ENCODE measurements at regions not wholly inside any gene's neighbourhood (a gene's known extent, or its start where the extent isn't known, plus 50 kb on each side); places are given as distances from the start of the nearest gene placed in this dataset.

DNA sequence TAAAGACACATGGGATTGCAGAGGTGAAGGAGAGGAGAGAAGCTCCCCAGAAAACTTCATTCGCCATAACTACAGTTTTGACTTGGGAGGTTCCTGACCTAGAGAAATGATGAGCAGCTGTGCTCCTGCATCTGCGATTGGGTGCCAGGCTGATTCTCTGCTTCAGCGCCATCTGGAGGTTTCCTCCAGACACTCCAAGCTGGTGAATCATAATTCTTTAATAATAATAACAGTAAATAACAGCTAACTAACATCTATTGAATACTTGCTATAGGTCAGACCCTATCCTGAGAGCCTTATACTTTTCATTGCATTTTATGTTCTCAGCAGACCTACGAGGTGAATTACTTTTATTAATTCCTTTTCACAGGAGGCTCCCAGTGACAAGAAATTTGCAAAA is 575.8 kb downstream of the TOX3 start:
- TF ChIP-seq, protein P1, sequence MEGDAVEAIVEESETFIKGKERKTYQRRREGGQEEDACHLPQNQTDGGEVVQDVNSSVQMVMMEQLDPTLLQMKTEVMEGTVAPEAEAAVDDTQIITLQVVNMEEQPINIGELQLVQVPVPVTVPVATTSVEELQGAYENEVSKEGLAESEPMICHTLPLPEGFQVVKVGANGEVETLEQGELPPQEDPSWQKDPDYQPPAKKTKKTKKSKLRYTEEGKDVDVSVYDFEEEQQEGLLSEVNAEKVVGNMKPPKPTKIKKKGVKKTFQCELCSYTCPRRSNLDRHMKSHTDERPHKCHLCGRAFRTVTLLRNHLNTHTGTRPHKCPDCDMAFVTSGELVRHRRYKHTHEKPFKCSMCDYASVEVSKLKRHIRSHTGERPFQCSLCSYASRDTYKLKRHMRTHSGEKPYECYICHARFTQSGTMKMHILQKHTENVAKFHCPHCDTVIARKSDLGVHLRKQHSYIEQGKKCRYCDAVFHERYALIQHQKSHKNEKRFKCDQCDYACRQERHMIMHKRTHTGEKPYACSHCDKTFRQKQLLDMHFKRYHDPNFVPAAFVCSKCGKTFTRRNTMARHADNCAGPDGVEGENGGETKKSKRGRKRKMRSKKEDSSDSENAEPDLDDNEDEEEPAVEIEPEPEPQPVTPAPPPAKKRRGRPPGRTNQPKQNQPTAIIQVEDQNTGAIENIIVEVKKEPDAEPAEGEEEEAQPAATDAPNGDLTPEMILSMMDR (IDR thresholded peaks at IDR 0.05; ENCODE audit: extremely low read depth in 1 of 2, insufficient read depth in 1 of 2, low read depth in 1 of 2, low read length in 2 of 2), result no peak
- TF ChIP-seq, protein P2, sequence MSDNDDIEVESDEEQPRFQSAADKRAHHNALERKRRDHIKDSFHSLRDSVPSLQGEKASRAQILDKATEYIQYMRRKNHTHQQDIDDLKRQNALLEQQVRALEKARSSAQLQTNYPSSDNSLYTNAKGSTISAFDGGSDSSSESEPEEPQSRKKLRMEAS (IDR thresholded peaks at IDR 0.05; ENCODE audit: insufficient read depth, insufficient read length), result no peak

Measured in endothelial cell of umbilical vein (primary cell).